GM12878 (cell line): ENCODE measurements at regions not wholly inside any gene's neighbourhood (a gene's known extent, or its start where the extent isn't known, plus 50 kb on each side); places are given as distances from the start of the nearest gene placed in this dataset.

Experiments
- ATAC-seq: fragments of 200-7000 bp; cut with Tn5 transposase; 3 replicates; pipeline ENCODE4 v1.9.1; 2020; ENCODE audit warnings: mild to moderate bottlenecking, moderate library complexity
- BruUV-seq: library from RNA; stranded (reverse); fragments of 400-500 nt; replicated peaks from 2 replicates; lab custom pipeline; 2021; lab: Mats Ljungman, UMichigan
- CTCF ChIA-PET: fragments of 300-600 bp; sonication (Branson Sonifier 250); formaldehyde crosslinking; extraction: SDS; loops from one replicate; lab custom pipeline; 2021; ENCODE audit warnings: inconsistent platforms; lab: Yijun Ruan, JAX
- POLR2A ChIA-PET: fragments of 350-600 bp; formaldehyde crosslinking; extraction: SDS; loops from one replicate; lab custom pipeline; 2021; ENCODE audit warnings: inconsistent platforms; lab: Charles Lee
- RAD21 ChIA-PET: fragments of 300-600 bp; sonication (Branson Sonifier 250); formaldehyde crosslinking; loops from one replicate; lab custom pipeline; 2023; ENCODE audit warnings: antibody characterized with exemption; ENCODE audit not compliant: unreplicated experiment; lab: Charles Lee
- SMC1A ChIA-PET: fragments of 300-600 bp; sonication (Branson Sonifier 250); formaldehyde crosslinking; loops from one replicate; lab custom pipeline; 2023; ENCODE audit not compliant: unreplicated experiment, uncharacterized antibody; lab: Charles Lee
- DNase-seq: peaks from one replicate; pipeline ENCODE4 v3.0.0-alpha.2; 2011; ENCODE audit warnings: low read depth, low spot score
- FAIRE-seq: peaks from 3 replicates; lab custom pipeline; 2011; peaks lifted over from hg19 to GRCh38; lab: Jason Lieb, UNC
- H2AFZ ChIP-seq: 2 replicates; pipeline ENCODE4 v1.6.0; 2011; ENCODE audit warnings: low read depth, low read length, control low read depth; ENCODE audit not compliant: control insufficient read depth
- H3K27ac ChIP-seq: 2 replicates; pipeline ENCODE4 v1.5.1; 2011; ENCODE audit warnings: control low read depth; ENCODE audit not compliant: control insufficient read depth, insufficient read depth
- H3K27me3 ChIP-seq, 2 experiments: replicated peaks in 1 of 2; 2 replicates each; pipeline versions ENCODE4 v1.6.0 to v1.6.1; 2011; ENCODE audit warnings: low read length in 1 of 2; ENCODE audit not compliant: control insufficient read depth in 2 of 2, insufficient read depth in 2 of 2
- H3K36me3 ChIP-seq, 2 experiments: 2 replicates each; pipeline ENCODE4 v1.5.1; 2011; ENCODE audit warnings: low read length in 1 of 2; ENCODE audit not compliant: control insufficient read depth in 2 of 2, insufficient read depth in 2 of 2
- H3K4me1 ChIP-seq: 2 replicates; pipeline ENCODE4 v1.6.1; 2011; ENCODE audit warnings: mild to moderate bottlenecking, low read length, moderate library complexity, mixed read lengths; ENCODE audit not compliant: control insufficient read depth, insufficient read depth
- H3K4me2 ChIP-seq: 2 replicates; pipeline ENCODE4 v1.6.0; 2011; ENCODE audit warnings: control low read depth; ENCODE audit not compliant: control insufficient read depth, insufficient read depth
- H3K4me3 ChIP-seq: fragments of 200-600 bp; sonication (generic); 2 replicates; pipeline ENCODE4 v1.5.1; 2016
- H3K79me2 ChIP-seq: 2 replicates; pipeline ENCODE4 v1.6.0; 2011; ENCODE audit warnings: low read length; ENCODE audit not compliant: control insufficient read depth, insufficient read depth
- H3K9ac ChIP-seq: 2 replicates; pipeline ENCODE4 v1.8.0; 2011; ENCODE audit warnings: low read length, control low read depth, mixed read lengths; ENCODE audit not compliant: control insufficient read depth, insufficient read depth
- H3K9me3 ChIP-seq: replicated peaks from 3 replicates; pipeline ENCODE4 v1.5.1; 2011; ENCODE audit warnings: mild to moderate bottlenecking, low read length; ENCODE audit not compliant: control insufficient read depth, insufficient read depth
- H4K20me1 ChIP-seq: 2 replicates; pipeline ENCODE4 v1.6.0; 2011; ENCODE audit not compliant: control insufficient read depth, insufficient read depth
- BCL11A ChIP-seq: IDR thresholded peaks from 2 replicates; pipeline ENCODE4 v1.6.1; 2011; ENCODE audit warnings: low read depth, low read length
- CREB1 ChIP-seq: IDR thresholded peaks from 2 replicates; pipeline ENCODE4 v1.6.1; 2012; ENCODE audit warnings: low read depth, mild to moderate bottlenecking, inconsistent platforms
- ESRRA ChIP-seq: IDR thresholded peaks from 2 replicates; pipeline ENCODE4 v1.6.1; 2012; ENCODE audit warnings: mild to moderate bottlenecking, low read length, improper control_type of control experiment
- IKZF2 ChIP-seq, 2 experiments: fragments of 450-650 bp; IDR thresholded peaks; 2 replicates each; pipeline ENCODE4 v1.6.1; 2017; ENCODE audit warnings: mild to moderate bottlenecking in 2 of 2, moderate library complexity in 2 of 2
- JUND ChIP-seq: IDR thresholded peaks from 2 replicates; pipeline ENCODE4 v1.6.1; 2012; ENCODE audit warnings: low read depth, mild to moderate bottlenecking, low read length, improper control_type of control experiment, moderate library complexity
- NBN ChIP-seq: fragments of 450-650 bp; IDR thresholded peaks from 2 replicates; pipeline ENCODE4 v1.6.1; 2016
- PAX5 ChIP-seq: IDR thresholded peaks from 2 replicates; pipeline ENCODE4 v1.6.1; 2011; ENCODE audit warnings: low read depth, low read length, borderline replicate concordance
- YBX1 ChIP-seq: fragments of 450-650 bp; IDR thresholded peaks from 2 replicates; pipeline ENCODE4 v1.6.1; 2016; ENCODE audit warnings: antibody characterized with exemption
- ZNF24 ChIP-seq: fragments of 450-650 bp; IDR thresholded peaks from 2 replicates; pipeline ENCODE4 v1.6.1; 2017; ENCODE audit warnings: antibody characterized with exemption, mild to moderate bottlenecking
- WGBS: methylation state at CpG from one replicate; pipeline ENCODE4 v1.1.6; 2016; ENCODE audit warnings: low lambda C conversion rate; ENCODE audit not compliant: insufficient replicate concordance, insufficient coverage; ENCODE audit errors: missing lambda C conversion rate; 5-methylcytosine and 5-hydroxymethylcytosine counted together
- in situ Hi-C: fragments of 300-500 bp; cut with MboI; formaldehyde crosslinking; loops from 9 replicates; pipeline ENCODE4 v1.14.3; 2018; ENCODE audit warnings: mixed read lengths
- intact Hi-C: fragments of 100-400 bp; cut with micrococcal nuclease; formaldehyde crosslinking; loops from one replicate; pipeline ENCODE4 v1.14.2; 2022; ENCODE audit not compliant: unreplicated experiment
- TF ChIP-seq, protein P1 (sequence below): fragments of 450-650 bp; IDR thresholded peaks from 2 replicates; pipeline ENCODE4 v1.6.1; 2017; ENCODE audit warnings: mild to moderate bottlenecking, moderate library complexity
- TF ChIP-seq, protein P2 (sequence below): fragments of 150-350 bp; IDR thresholded peaks from 2 replicates; pipeline ENCODE4 v1.6.1; 2016; ENCODE audit warnings: low read depth, low read length

DNA sequence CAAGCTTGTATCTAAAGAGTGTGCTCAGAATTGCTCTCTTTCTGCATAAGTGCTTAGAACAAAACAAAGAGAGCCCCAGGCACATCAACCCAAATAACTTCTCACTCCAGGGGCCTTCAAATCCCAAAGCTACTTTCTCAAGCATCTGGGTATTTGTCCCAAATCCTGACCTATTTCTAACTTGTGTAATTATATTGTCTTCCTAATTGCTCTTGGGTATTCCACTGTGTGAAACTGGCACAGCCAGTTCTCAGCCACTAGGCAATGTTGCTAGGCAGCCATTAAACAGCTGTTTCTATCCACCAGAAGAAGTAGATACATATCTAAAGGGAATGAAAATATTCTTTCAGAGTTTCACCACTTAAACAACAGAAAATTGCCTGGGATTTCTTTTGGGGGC, 198.8 kb downstream of the PRELID2 start (continued):
- TF ChIP-seq, protein P1, sequence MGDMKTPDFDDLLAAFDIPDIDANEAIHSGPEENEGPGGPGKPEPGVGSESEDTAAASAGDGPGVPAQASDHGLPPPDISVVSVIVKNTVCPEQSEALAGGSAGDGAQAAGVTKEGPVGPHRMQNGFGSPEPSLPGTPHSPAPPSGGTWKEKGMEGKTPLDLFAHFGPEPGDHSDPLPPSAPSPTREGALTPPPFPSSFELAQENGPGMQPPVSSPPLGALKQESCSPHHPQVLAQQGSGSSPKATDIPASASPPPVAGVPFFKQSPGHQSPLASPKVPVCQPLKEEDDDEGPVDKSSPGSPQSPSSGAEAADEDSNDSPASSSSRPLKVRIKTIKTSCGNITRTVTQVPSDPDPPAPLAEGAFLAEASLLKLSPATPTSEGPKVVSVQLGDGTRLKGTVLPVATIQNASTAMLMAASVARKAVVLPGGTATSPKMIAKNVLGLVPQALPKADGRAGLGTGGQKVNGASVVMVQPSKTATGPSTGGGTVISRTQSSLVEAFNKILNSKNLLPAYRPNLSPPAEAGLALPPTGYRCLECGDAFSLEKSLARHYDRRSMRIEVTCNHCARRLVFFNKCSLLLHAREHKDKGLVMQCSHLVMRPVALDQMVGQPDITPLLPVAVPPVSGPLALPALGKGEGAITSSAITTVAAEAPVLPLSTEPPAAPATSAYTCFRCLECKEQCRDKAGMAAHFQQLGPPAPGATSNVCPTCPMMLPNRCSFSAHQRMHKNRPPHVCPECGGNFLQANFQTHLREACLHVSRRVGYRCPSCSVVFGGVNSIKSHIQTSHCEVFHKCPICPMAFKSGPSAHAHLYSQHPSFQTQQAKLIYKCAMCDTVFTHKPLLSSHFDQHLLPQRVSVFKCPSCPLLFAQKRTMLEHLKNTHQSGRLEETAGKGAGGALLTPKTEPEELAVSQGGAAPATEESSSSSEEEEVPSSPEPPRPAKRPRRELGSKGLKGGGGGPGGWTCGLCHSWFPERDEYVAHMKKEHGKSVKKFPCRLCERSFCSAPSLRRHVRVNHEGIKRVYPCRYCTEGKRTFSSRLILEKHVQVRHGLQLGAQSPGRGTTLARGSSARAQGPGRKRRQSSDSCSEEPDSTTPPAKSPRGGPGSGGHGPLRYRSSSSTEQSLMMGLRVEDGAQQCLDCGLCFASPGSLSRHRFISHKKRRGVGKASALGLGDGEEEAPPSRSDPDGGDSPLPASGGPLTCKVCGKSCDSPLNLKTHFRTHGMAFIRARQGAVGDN = no peak
- TF ChIP-seq BCL11A (no peak), YBX1 (no peak), PAX5 (no peak), ESRRA (no peak)
- TF ChIP-seq, protein P2, sequence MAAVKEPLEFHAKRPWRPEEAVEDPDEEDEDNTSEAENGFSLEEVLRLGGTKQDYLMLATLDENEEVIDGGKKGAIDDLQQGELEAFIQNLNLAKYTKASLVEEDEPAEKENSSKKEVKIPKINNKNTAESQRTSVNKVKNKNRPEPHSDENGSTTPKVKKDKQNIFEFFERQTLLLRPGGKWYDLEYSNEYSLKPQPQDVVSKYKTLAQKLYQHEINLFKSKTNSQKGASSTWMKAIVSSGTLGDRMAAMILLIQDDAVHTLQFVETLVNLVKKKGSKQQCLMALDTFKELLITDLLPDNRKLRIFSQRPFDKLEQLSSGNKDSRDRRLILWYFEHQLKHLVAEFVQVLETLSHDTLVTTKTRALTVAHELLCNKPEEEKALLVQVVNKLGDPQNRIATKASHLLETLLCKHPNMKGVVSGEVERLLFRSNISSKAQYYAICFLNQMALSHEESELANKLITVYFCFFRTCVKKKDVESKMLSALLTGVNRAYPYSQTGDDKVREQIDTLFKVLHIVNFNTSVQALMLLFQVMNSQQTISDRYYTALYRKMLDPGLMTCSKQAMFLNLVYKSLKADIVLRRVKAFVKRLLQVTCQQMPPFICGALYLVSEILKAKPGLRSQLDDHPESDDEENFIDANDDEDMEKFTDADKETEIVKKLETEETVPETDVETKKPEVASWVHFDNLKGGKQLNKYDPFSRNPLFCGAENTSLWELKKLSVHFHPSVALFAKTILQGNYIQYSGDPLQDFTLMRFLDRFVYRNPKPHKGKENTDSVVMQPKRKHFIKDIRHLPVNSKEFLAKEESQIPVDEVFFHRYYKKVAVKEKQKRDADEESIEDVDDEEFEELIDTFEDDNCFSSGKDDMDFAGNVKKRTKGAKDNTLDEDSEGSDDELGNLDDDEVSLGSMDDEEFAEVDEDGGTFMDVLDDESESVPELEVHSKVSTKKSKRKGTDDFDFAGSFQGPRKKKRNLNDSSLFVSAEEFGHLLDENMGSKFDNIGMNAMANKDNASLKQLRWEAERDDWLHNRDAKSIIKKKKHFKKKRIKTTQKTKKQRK = no peak

DNA sequence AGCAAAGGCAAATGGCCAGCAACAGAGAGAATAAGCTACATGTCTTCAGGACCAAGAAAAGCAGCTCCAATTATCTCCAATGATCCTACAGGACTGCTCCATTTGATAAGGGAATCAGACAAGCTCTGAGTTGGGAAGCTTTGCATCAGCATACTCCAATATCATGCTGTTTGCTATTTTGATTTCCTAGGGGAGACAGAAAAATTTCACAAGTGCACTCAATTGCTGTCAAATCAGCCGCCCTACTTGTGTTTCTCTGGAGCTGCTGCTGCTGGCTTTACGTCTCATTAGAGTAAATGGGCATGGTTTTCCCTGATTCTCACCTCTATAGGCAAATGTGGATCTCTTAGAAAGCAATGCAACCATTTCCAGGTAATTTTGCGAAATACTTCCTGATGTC, 201.7 kb downstream of the PRELID2 start:
- H3K4me3 ChIP-seq = no peak overlapping the region
- intact Hi-C loops = no loop called here
- ChIA-PET POLR2A (no interaction called here), SMC1A (no interaction called here), RAD21 (no interaction called here)
- H2AFZ ChIP-seq = no peak overlapping the region
- no peaks in the 10 kb centered on the region for H3K36me3 ChIP-seq
- no peak overlapping the region for H3K27ac ChIP-seq
- H4K20me1 ChIP-seq = no peaks in the 10 kb centered on the region
- H3K4me2 ChIP-seq = no peak overlapping the region
- WGBS = 16% methylated on average over 3 of the region's 3 CpGs
- no peaks in the 10 kb centered on the region for H3K79me2 ChIP-seq
- no peak overlapping the region for H3K9ac ChIP-seq
- no peaks in the 10 kb centered on the region for H3K27me3 ChIP-seq
- H3K9me3 ChIP-seq = no peaks in the 10 kb centered on the region
- no peak for TF ChIP-seq NBN
- TF ChIP-seq ZNF24 = no peak
- TF ChIP-seq, protein P1 = no peak
- no peak for TF ChIP-seq IKZF2 (IDR thresholded peaks at IDR 0.05)
- no peak for TF ChIP-seq CREB1
- no peak for TF ChIP-seq JUND
- TF ChIP-seq, all 136 proteins: peak for 0
- FAIRE-seq (no peak), ATAC-seq (no peak), DNase-seq (no peak)
- CTCF ChIA-PET = no interaction called here
- BruUV-seq = no TSS peak
- in situ Hi-C loops = no loop called here
- no peaks in the 10 kb centered on the region for H3K4me1 ChIP-seq
